ENCODE measurements at regions not wholly inside any gene's neighbourhood (a gene's known extent, or its start where the extent isn't known, plus 50 kb on each side); places are given as distances from the start of the nearest gene placed in this dataset.

DNA sequence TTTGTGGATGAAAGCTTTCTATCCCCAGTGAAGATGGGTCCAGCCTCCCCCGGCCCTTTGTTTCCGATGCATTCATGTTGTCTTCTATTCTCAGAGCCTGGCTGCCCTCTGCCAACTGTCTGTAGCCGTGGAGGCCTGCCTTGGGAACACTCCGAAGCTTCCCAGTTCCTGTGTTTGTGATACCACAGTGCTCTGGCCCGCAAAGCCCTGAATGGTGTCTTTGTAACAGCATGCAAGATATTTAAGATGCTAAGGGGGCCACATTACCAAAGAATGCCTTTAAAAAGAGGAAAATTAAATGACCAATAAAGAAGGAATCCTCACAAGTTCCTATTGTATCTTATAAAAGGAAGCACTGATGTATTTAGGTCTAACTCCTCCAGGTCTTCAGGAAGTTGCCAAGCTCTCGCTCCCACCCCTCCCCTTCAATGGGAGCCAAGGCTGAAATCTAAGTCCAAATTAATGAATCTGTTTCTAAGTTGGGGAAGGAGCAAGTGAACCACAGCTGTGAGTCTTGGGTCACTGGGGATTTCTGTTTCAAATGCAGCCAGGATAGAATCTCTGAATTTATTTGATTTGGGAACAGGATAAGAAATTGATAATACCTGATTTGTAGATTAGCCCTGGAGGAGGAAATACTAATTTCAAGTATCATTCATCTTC, 596.1 kb downstream of the QKI start:
- Histone ChIP-seq H3K9ac (ENCODE audit: low read length) (no peak overlapping the region), H3K4me2 (ENCODE audit: low read length) (no peak overlapping the region), H3K36me3 (ENCODE audit: insufficient read depth, low read length) (no peaks in the 10 kb centered on the region), H3K79me2 (ENCODE audit: insufficient read depth, low read length) (no peaks in the 10 kb centered on the region), H2AFZ (ENCODE audit: low read depth, low read length) (no peak overlapping the region), H3K4me1 (ENCODE audit: insufficient read depth, low read length) (no peaks in the 10 kb centered on the region), H3K27me3 (ENCODE audit: insufficient read depth, low read length) (no peaks in the 10 kb centered on the region), H3K4me3 (ENCODE audit: insufficient read depth, low read depth, low read length) (no peak overlapping the region), H4K20me1 (ENCODE audit: insufficient read depth, low read length) (no peaks in the 10 kb centered on the region), H3K27ac (ENCODE audit: low read depth, low read length) (no peak overlapping the region), H3K9me3 (ENCODE audit: insufficient read depth, low read depth, low read length) (no peaks in the 10 kb centered on the region)
- TF ChIP-seq EZH2 (IDR thresholded peaks at IDR 0.05; ENCODE audit: insufficient read depth, low read length), result no peak
- TF ChIP-seq, protein P1, sequence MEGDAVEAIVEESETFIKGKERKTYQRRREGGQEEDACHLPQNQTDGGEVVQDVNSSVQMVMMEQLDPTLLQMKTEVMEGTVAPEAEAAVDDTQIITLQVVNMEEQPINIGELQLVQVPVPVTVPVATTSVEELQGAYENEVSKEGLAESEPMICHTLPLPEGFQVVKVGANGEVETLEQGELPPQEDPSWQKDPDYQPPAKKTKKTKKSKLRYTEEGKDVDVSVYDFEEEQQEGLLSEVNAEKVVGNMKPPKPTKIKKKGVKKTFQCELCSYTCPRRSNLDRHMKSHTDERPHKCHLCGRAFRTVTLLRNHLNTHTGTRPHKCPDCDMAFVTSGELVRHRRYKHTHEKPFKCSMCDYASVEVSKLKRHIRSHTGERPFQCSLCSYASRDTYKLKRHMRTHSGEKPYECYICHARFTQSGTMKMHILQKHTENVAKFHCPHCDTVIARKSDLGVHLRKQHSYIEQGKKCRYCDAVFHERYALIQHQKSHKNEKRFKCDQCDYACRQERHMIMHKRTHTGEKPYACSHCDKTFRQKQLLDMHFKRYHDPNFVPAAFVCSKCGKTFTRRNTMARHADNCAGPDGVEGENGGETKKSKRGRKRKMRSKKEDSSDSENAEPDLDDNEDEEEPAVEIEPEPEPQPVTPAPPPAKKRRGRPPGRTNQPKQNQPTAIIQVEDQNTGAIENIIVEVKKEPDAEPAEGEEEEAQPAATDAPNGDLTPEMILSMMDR (IDR thresholded peaks at IDR 0.05; ENCODE audit: insufficient read depth, low read depth, low read length), result no peak
- H3K27me3 Mint-ChIP-seq (ENCODE audit: low read depth, unreplicated experiment), result peaks cover 2% of the 10 kb centered on the region
- peaks cover 2% of the 10 kb centered on the region for H3K36me3 Mint-ChIP-seq (ENCODE audit: low read depth, unreplicated experiment)
- H3K4me1 Mint-ChIP-seq (ENCODE audit: low read depth, unreplicated experiment), result peaks cover 22% of the 10 kb centered on the region
- H3K4me3 Mint-ChIP-seq (ENCODE audit: unreplicated experiment), result no peak overlapping the region
- no peak overlapping the region for H3K27ac Mint-ChIP-seq (ENCODE audit: unreplicated experiment)
- DNase-seq (ENCODE audit: low read depth) (peak; percentile 7), FAIRE-seq (no peak)
- H3K9me3 Mint-ChIP-seq (ENCODE audit: unreplicated experiment), result peaks cover 3% of the 10 kb centered on the region

DNA sequence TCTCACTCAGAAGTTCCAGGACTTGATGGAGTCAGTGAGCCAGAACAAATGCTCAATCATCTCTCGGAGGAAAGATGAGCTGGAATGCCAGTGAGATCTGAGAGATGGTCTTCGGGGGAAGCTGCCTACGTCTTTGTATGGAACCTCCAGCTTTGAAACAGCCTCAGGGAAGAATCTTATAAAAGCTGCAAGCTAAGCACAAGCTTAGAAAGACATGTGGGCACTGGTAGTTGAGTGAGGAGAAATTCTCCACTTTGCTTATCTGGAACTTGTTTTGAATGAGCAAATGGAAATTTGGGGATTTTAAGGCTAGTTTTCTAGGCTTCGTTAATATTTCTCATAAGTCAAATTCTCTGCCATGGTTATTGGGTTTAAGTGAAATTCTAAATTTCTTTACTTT, 594.4 kb downstream of the QKI start:
- FAIRE-seq, result no peak
- H3K27me3 Mint-ChIP-seq (ENCODE audit: low read depth, unreplicated experiment), result peaks cover 2% of the 10 kb centered on the region
- peaks cover 22% of the 10 kb centered on the region for H3K4me1 Mint-ChIP-seq (ENCODE audit: low read depth, unreplicated experiment)

DNA sequence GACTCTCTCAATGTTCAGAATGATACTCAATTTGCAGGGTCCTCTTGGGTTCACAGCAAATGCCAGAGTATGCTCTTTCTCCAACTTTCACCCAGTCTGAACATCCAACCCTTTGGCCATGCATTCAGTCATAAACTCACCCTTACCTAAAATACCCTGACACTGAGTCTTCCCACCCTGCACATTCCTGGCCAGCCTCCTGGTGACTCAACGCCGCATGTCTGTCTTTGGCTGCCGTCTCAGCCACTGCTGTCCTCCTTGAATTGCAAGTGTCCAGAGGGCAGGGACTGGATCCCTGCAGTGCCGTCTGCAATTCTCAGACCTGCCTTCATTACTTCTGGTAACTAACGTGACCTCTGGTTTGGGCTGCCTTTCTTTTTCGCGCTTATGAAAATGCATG, 593.4 kb downstream of the QKI start:
- Mint-ChIP-seq H3K27ac (ENCODE audit: unreplicated experiment) (no peak overlapping the region), H3K27me3 (ENCODE audit: low read depth, unreplicated experiment) (peaks cover 2% of the 10 kb centered on the region)
- TF ChIP-seq, protein P1 (IDR thresholded peaks at IDR 0.05; ENCODE audit: insufficient read depth, low read depth, low read length), result no peak
- TF ChIP-seq EZH2 (IDR thresholded peaks at IDR 0.05; ENCODE audit: insufficient read depth, low read length), result no peak

More for the DNA sequence above, 594.4 kb downstream of the QKI start:
- H3K4me3 ChIP-seq (ENCODE audit: insufficient read depth, low read depth, low read length), result no peak overlapping the region
- H2AFZ ChIP-seq (ENCODE audit: low read depth, low read length), result no peak overlapping the region
- no peak overlapping the region for H3K9ac ChIP-seq (ENCODE audit: low read length)
- H3K9me3 ChIP-seq (ENCODE audit: insufficient read depth, low read depth, low read length), result no peaks in the 10 kb centered on the region
- no peak overlapping the region for H3K27ac ChIP-seq (ENCODE audit: low read depth, low read length)
- Mint-ChIP-seq H3K27ac (ENCODE audit: unreplicated experiment) (no peak overlapping the region), H3K36me3 (ENCODE audit: low read depth, unreplicated experiment) (peaks cover 2% of the 10 kb centered on the region), H3K9me3 (ENCODE audit: unreplicated experiment) (peaks cover 3% of the 10 kb centered on the region), H3K4me3 (ENCODE audit: unreplicated experiment) (peak overlapping the region; percentile 30)
- no peaks in the 10 kb centered on the region for H3K36me3 ChIP-seq (ENCODE audit: insufficient read depth, low read length)
- TF ChIP-seq EZH2 (IDR thresholded peaks at IDR 0.05; ENCODE audit: insufficient read depth, low read length), result no peak
- TF ChIP-seq, protein P1 (IDR thresholded peaks at IDR 0.05; ENCODE audit: insufficient read depth, low read depth, low read length), result no peak
- no peaks in the 10 kb centered on the region for H3K4me1 ChIP-seq (ENCODE audit: insufficient read depth, low read length)
- H3K79me2 ChIP-seq (ENCODE audit: insufficient read depth, low read length), result no peaks in the 10 kb centered on the region
- no peaks in the 10 kb centered on the region for H4K20me1 ChIP-seq (ENCODE audit: insufficient read depth, low read length)
- H3K4me2 ChIP-seq (ENCODE audit: low read length), result no peak overlapping the region
- DNase-seq (ENCODE audit: low read depth), result no peak
- no peaks in the 10 kb centered on the region for H3K27me3 ChIP-seq (ENCODE audit: insufficient read depth, low read length)

More for the DNA sequence above, 593.4 kb downstream of the QKI start:
- Histone ChIP-seq H3K9me3 (ENCODE audit: insufficient read depth, low read depth, low read length) (no peaks in the 10 kb centered on the region), H3K4me2 (ENCODE audit: low read length) (no peak overlapping the region), H3K4me3 (ENCODE audit: insufficient read depth, low read depth, low read length) (no peak overlapping the region), H3K4me1 (ENCODE audit: insufficient read depth, low read length) (no peaks in the 10 kb centered on the region), H4K20me1 (ENCODE audit: insufficient read depth, low read length) (no peaks in the 10 kb centered on the region), H3K9ac (ENCODE audit: low read length) (no peak overlapping the region), H2AFZ (ENCODE audit: low read depth, low read length) (no peak overlapping the region), H3K27me3 (ENCODE audit: insufficient read depth, low read length) (no peaks in the 10 kb centered on the region), H3K27ac (ENCODE audit: low read depth, low read length) (no peak overlapping the region), H3K79me2 (ENCODE audit: insufficient read depth, low read length) (no peaks in the 10 kb centered on the region), H3K36me3 (ENCODE audit: insufficient read depth, low read length) (no peaks in the 10 kb centered on the region)
- Mint-ChIP-seq H3K4me1 (ENCODE audit: low read depth, unreplicated experiment) (peaks cover 17% of the 10 kb centered on the region), H3K36me3 (ENCODE audit: low read depth, unreplicated experiment) (peaks cover 2% of the 10 kb centered on the region), H3K4me3 (ENCODE audit: unreplicated experiment) (no peak overlapping the region), H3K9me3 (ENCODE audit: unreplicated experiment) (peaks cover 3% of the 10 kb centered on the region)
- FAIRE-seq, result no peak
- DNase-seq (ENCODE audit: low read depth), result no peak
